ENCODE measurements at regions not wholly inside any gene's neighbourhood (a gene's known extent, or its start where the extent isn't known, plus 50 kb on each side); places are given as distances from the start of the nearest gene placed in this dataset.

- Histone ChIP-seq H3K27me3 (ENCODE audit: control insufficient read depth, insufficient read depth, low read length) (no peaks in the 10 kb centered on the region), H3K9me3 (ENCODE audit: control insufficient read depth in 2 of 3, insufficient read depth in 1 of 3, low read length in 3 of 3) (no peaks in the 10 kb centered on the region), H3K4me1 (ENCODE audit: control insufficient read depth in 2 of 3, insufficient read depth in 2 of 3, low read depth in 1 of 3, low read length in 3 of 3) (no peaks in the 10 kb centered on the region), H3K27ac (ENCODE audit: low read depth in 2 of 2, low read length in 2 of 2) (no peak overlapping the region), H3K4me3 (ENCODE audit: low read length in 3 of 3) (no peak overlapping the region), H3K36me3 (ENCODE audit: control insufficient read depth in 2 of 3, insufficient read depth in 3 of 3, low read length in 3 of 3) (no peaks in the 10 kb centered on the region), H3K9ac (ENCODE audit: low read length in 3 of 3) (no peak overlapping the region)
- DNase-seq, result no peak
- intact Hi-C loops (cut with DNase I), result no loop called here
- no peak for TF ChIP-seq CTCF (IDR thresholded peaks at IDR 0.05; ENCODE audit: borderline replicate concordance, extremely low read depth, insufficient read depth)
- no peak for FAIRE-seq
Observed at GRCh38 chr7:68482800-68483199, 1115.5 kb upstream of the AUTS2 start.

- no peaks in the 10 kb centered on the region for H3K4me1 ChIP-seq (ENCODE audit: control insufficient read depth in 2 of 3, insufficient read depth in 2 of 3, low read depth in 1 of 3, low read length in 3 of 3)
- no peak overlapping the region for H3K4me3 ChIP-seq (ENCODE audit: low read length in 3 of 3)
- H3K27ac ChIP-seq (ENCODE audit: low read depth in 2 of 2, low read length in 2 of 2), result no peak overlapping the region
- FAIRE-seq (no peak), DNase-seq (no peak)
- no peaks in the 10 kb centered on the region for H3K36me3 ChIP-seq (ENCODE audit: control insufficient read depth in 2 of 3, insufficient read depth in 3 of 3, low read length in 3 of 3)
- no peaks in the 10 kb centered on the region for H3K9me3 ChIP-seq (ENCODE audit: control insufficient read depth in 2 of 3, insufficient read depth in 1 of 3, low read length in 3 of 3)
- no peak overlapping the region for H3K9ac ChIP-seq (ENCODE audit: low read length in 3 of 3)
- H3K27me3 ChIP-seq (ENCODE audit: control insufficient read depth, insufficient read depth, low read length), result no peaks in the 10 kb centered on the region
- no peak for TF ChIP-seq CTCF (IDR thresholded peaks at IDR 0.05; ENCODE audit: borderline replicate concordance, extremely low read depth, insufficient read depth)
- intact Hi-C loops (cut with DNase I), result no loop called here
Observed at GRCh38 chr7:68484731-68485130, 1113.5 kb upstream of the AUTS2 start.

GRCh38 chr7:68485253-68485917, 1112.9 kb upstream of the AUTS2 start:
- no peak for FAIRE-seq
- intact Hi-C loops (cut with DNase I), result no loop called here
- Histone ChIP-seq H3K27me3 (ENCODE audit: control insufficient read depth, insufficient read depth, low read length) (no peaks in the 10 kb centered on the region), H3K27ac (ENCODE audit: low read depth in 2 of 2, low read length in 2 of 2) (no peak overlapping the region), H3K9ac (ENCODE audit: low read length in 3 of 3) (no peak overlapping the region), H3K9me3 (ENCODE audit: control insufficient read depth in 2 of 3, insufficient read depth in 1 of 3, low read length in 3 of 3) (no peaks in the 10 kb centered on the region), H3K36me3 (ENCODE audit: control insufficient read depth in 2 of 3, insufficient read depth in 3 of 3, low read length in 3 of 3) (no peaks in the 10 kb centered on the region), H3K4me3 (ENCODE audit: low read length in 3 of 3) (no peak overlapping the region), H3K4me1 (ENCODE audit: control insufficient read depth in 2 of 3, insufficient read depth in 2 of 3, low read depth in 1 of 3, low read length in 3 of 3) (no peaks in the 10 kb centered on the region)
- no peak for DNase-seq
- TF ChIP-seq CTCF (IDR thresholded peaks at IDR 0.05; ENCODE audit: borderline replicate concordance, extremely low read depth, insufficient read depth), result no peak

Data from kidney (tissue), 13 donors.